Loucy (cell line): ENCODE measurements at regions not wholly inside any gene's neighbourhood (a gene's known extent, or its start where the extent isn't known, plus 50 kb on each side); places are given as distances from the start of the nearest gene placed in this dataset.
A peak's percentile ranks its signal among the peaks of the same experiment; 100 is the strongest.

Experiments used
- H2AFZ ChIP-seq: fragments of 200-600 bp; sonication (generic); 2 replicates; pipeline ENCODE4 v1.6.0; 2016; ENCODE audit warnings: antibody characterized with exemption, mild to moderate bottlenecking, low read length, moderate library complexity
- H3F3A ChIP-seq: fragments of 200-600 bp; 2 replicates; pipeline ENCODE4 v1.6.0; 2016; ENCODE audit warnings: antibody characterized with exemption, low read depth, mild to moderate bottlenecking
- H3K27me3 ChIP-seq: fragments of 200-600 bp; sonication (generic); 2 replicates; pipeline ENCODE4 v1.6.1; 2014; ENCODE audit warnings: low read length, mild to moderate bottlenecking; ENCODE audit not compliant: insufficient read depth, poor library complexity, severe bottlenecking
- H3K36me3 ChIP-seq: fragments of 200-600 bp; sonication (generic); 2 replicates; pipeline ENCODE4 v1.6.1; 2016; ENCODE audit warnings: low read length; ENCODE audit not compliant: insufficient read depth
- H3K4me1 ChIP-seq: fragments of 200-600 bp; sonication (generic); 2 replicates; pipeline ENCODE4 v1.5.1; 2014; ENCODE audit warnings: low read length, mild to moderate bottlenecking; ENCODE audit not compliant: insufficient read depth, poor library complexity, severe bottlenecking
- H3K4me2 ChIP-seq: fragments of 200-600 bp; sonication (generic); 2 replicates; pipeline ENCODE4 v1.6.0; 2014; ENCODE audit warnings: antibody characterized with exemption, low read length, low read depth, mild to moderate bottlenecking; ENCODE audit not compliant: poor library complexity, severe bottlenecking
- H3K4me3 ChIP-seq: fragments of 200-600 bp; sonication (generic); 2 replicates; pipeline ENCODE4 v1.5.1; 2014; ENCODE audit warnings: low read length, mild to moderate bottlenecking, mixed read lengths; ENCODE audit not compliant: poor library complexity, severe bottlenecking
- H3K79me2 ChIP-seq: fragments of 200-600 bp; sonication (generic); 2 replicates; pipeline ENCODE4 v1.6.1; 2014; ENCODE audit warnings: low read length; ENCODE audit not compliant: insufficient read depth
- H3K9ac ChIP-seq: fragments of 200-600 bp; sonication (generic); 2 replicates; pipeline ENCODE4 v1.6.0; 2014; ENCODE audit warnings: mild to moderate bottlenecking, low read depth, low read length, moderate library complexity; ENCODE audit not compliant: poor library complexity, severe bottlenecking
- H3K9me2 ChIP-seq: fragments of 200-600 bp; sonication (generic); replicated peaks from 2 replicates; pipeline ENCODE4 v1.6.1; 2016; ENCODE audit warnings: low read depth, low read length, mixed read lengths
- H3K9me3 ChIP-seq: fragments of 200-600 bp; sonication (generic); 2 replicates; pipeline ENCODE4 v1.6.1; 2014; ENCODE audit warnings: mild to moderate bottlenecking, antibody characterized with exemption, low read length, low read depth; ENCODE audit not compliant: insufficient read depth
- H4K20me1 ChIP-seq: fragments of 200-600 bp; sonication (generic); 2 replicates; pipeline ENCODE4 v1.6.0; 2014; ENCODE audit warnings: antibody characterized with exemption, low read length, mild to moderate bottlenecking; ENCODE audit not compliant: insufficient read depth, poor library complexity, severe bottlenecking
- EZH2phosphoT487 ChIP-seq: fragments of 200-600 bp; IDR thresholded peaks from 2 replicates; pipeline ENCODE4 v1.6.1; 2018; ENCODE audit warnings: antibody characterized with exemption, mild to moderate bottlenecking, moderate library complexity, borderline replicate concordance
- TF ChIP-seq, protein P1 (sequence below): fragments of 200-600 bp; sonication (generic); conservative IDR thresholded peaks from 2 replicates; pipeline ENCODE4 v1.5.1; 2014; ENCODE audit warnings: mild to moderate bottlenecking, antibody characterized with exemption, low read length

DNA sequence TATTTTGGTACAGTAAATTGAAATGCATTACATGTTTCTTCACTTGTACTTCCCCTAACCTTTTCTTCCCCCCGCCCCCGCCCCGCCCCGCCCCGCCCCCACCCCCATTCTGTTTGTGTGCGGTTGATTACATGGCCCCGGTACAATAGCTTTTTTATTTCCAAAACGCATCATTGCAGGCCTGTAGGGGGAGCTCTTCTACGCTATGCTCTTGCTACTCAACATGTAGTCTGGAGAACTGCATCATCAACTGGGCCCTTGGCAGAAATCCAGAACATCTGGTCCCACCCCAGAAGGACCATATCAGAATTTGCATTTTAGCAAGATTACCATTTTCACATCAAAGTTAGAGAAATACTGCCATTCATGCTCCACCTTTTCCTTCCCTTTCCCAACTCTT lies 333.3 kb upstream of the DDX53 start:
- H3K79me2 ChIP-seq = no peaks in the 10 kb centered on the region
- no peaks in the 10 kb centered on the region for H4K20me1 ChIP-seq
- no peaks in the 10 kb centered on the region for H3F3A ChIP-seq
- TF ChIP-seq EZH2phosphoT487 = no peak
- TF ChIP-seq, protein P1, sequence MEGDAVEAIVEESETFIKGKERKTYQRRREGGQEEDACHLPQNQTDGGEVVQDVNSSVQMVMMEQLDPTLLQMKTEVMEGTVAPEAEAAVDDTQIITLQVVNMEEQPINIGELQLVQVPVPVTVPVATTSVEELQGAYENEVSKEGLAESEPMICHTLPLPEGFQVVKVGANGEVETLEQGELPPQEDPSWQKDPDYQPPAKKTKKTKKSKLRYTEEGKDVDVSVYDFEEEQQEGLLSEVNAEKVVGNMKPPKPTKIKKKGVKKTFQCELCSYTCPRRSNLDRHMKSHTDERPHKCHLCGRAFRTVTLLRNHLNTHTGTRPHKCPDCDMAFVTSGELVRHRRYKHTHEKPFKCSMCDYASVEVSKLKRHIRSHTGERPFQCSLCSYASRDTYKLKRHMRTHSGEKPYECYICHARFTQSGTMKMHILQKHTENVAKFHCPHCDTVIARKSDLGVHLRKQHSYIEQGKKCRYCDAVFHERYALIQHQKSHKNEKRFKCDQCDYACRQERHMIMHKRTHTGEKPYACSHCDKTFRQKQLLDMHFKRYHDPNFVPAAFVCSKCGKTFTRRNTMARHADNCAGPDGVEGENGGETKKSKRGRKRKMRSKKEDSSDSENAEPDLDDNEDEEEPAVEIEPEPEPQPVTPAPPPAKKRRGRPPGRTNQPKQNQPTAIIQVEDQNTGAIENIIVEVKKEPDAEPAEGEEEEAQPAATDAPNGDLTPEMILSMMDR = peak; percentile 31; the same call in 1 of the 2 replicates
- H3K9me2 ChIP-seq = no peaks in the 10 kb centered on the region
- no peak overlapping the region for H3K4me2 ChIP-seq
- no peak overlapping the region for H3K4me3 ChIP-seq
- H3K9ac ChIP-seq = no peak overlapping the region
- no peaks in the 10 kb centered on the region for H3K36me3 ChIP-seq
- H2AFZ ChIP-seq = no peak overlapping the region
- no peaks in the 10 kb centered on the region for H3K9me3 ChIP-seq
- no peaks in the 10 kb centered on the region for H3K27me3 ChIP-seq
- no peaks in the 10 kb centered on the region for H3K4me1 ChIP-seq

DNA sequence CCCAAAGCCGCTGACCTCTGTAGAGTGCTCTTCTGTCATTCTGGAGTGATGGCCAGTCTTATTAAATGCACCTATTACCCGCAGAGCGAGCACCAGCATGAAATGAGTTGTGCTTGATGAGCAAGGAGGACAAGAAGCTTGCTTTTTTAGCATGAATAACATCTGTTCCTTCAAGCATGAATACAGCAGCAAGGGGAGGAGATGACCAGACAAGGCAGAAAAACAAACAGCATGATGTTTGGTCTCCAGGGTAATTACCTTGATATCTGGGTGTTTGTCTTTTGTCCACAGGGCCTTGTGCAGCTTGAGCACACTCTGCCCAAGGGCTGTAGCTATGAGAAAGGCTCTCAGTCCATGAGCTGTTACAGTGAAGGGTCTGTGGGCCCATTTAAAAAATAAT lies 324.8 kb upstream of the DDX53 start:
- Histone ChIP-seq H3K4me2 (no peak overlapping the region), H3K27me3 (no peaks in the 10 kb centered on the region), H3K9me3 (no peaks in the 10 kb centered on the region), H2AFZ (no peak overlapping the region), H3K4me3 (no peak overlapping the region), H3K4me1 (no peaks in the 10 kb centered on the region), H3K79me2 (no peaks in the 10 kb centered on the region), H3K9me2 (no peaks in the 10 kb centered on the region), H4K20me1 (no peaks in the 10 kb centered on the region), H3K9ac (no peak overlapping the region), H3K36me3 (no peaks in the 10 kb centered on the region), H3F3A (no peaks in the 10 kb centered on the region)
- no peak for TF ChIP-seq EZH2phosphoT487
- TF ChIP-seq, protein P1 = no peak

DNA sequence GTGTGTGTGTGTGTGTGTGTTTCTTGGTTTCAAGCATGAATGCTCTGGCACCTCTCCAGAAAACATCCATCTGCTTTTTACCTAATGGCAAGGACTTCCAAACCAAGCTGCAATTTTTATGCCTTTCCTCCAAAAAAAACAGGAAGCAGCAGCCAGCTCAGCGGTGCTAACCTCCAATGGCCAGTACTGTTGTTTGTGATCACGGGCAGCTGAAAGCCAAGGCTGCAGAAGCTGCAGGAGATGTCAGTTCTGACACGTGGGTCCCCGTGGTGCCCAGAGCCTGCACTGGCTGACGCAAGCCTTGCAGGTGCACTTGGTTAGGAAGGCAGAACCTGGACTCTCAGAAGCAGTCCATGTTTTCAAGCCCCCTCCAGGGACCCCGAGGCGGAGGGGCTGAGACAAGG lies 313.6 kb upstream of the DDX53 start:
- Histone ChIP-seq H3K36me3 (no peaks in the 10 kb centered on the region), H3K9ac (no peak overlapping the region), H3K4me2 (no peak overlapping the region), H3F3A (no peaks in the 10 kb centered on the region), H3K9me2 (no peaks in the 10 kb centered on the region), H3K4me1 (no peaks in the 10 kb centered on the region), H3K9me3 (no peaks in the 10 kb centered on the region), H2AFZ (no peak overlapping the region), H4K20me1 (no peaks in the 10 kb centered on the region), H3K4me3 (no peak overlapping the region), H3K79me2 (no peaks in the 10 kb centered on the region), H3K27me3 (no peaks in the 10 kb centered on the region)
- TF ChIP-seq, protein P1 = no peak
- TF ChIP-seq EZH2phosphoT487 = no peak
